ENCODE measurements at regions not wholly inside any gene's neighbourhood (a gene's known extent, or its start where the extent isn't known, plus 50 kb on each side); places are given as distances from the start of the nearest gene placed in this dataset.

- no peak for DNase-seq (ENCODE audit: low spot score)
Measured at GRCh38 chr12:115402443-115403180, 718.6 kb upstream of the TBX3 start.

GRCh38 chr12:115401761-115402160, 717.8 kb upstream of the TBX3 start:
- DNase-seq (ENCODE audit: low spot score), result no peak

- DNase-seq (ENCODE audit: low spot score), result no peak
Measured at GRCh38 chr12:115400011-115400410, 716.0 kb upstream of the TBX3 start.

- peak; percentile 47 for DNase-seq (ENCODE audit: low spot score)
Measured at GRCh38 chr12:115398311-115398781, 714.4 kb upstream of the TBX3 start.

- DNase-seq (ENCODE audit: low spot score), result no peak
Measured at GRCh38 chr12:115396567-115396966, 712.6 kb upstream of the TBX3 start.

- DNase-seq (ENCODE audit: low spot score), result no peak
Measured at GRCh38 chr12:115394496-115395220, 710.7 kb upstream of the TBX3 start.

- DNase-seq (ENCODE audit: low spot score), result no peak
Measured at GRCh38 chr12:115388139-115388538, 704.2 kb upstream of the TBX3 start.

GRCh38 chr12:115387467-115387901, 703.5 kb upstream of the TBX3 start:
- no peak for DNase-seq (ENCODE audit: low spot score)

GRCh38 chr12:115386946-115387345, 703.0 kb upstream of the TBX3 start:
- DNase-seq (ENCODE audit: low spot score), result no peak

- DNase-seq (ENCODE audit: low spot score), result no peak
Measured at GRCh38 chr12:115385141-115385540, 701.2 kb upstream of the TBX3 start.

GRCh38 chr12:115384391-115384790, 700.4 kb upstream of the TBX3 start:
- no peak for DNase-seq (ENCODE audit: low spot score)

- no peak for DNase-seq (ENCODE audit: low spot score)
Measured at GRCh38 chr12:115383668-115384067, 699.7 kb upstream of the TBX3 start.

- no peak for DNase-seq (ENCODE audit: low spot score)
Measured at GRCh38 chr12:115382681-115383080, 698.7 kb upstream of the TBX3 start.

GRCh38 chr12:115380546-115381120, 696.7 kb upstream of the TBX3 start:
- DNase-seq (ENCODE audit: low spot score), result no peak

- no peak for DNase-seq (ENCODE audit: low spot score)
Measured at GRCh38 chr12:115378291-115378690, 694.3 kb upstream of the TBX3 start.

GRCh38 chr12:115377779-115378178, 693.8 kb upstream of the TBX3 start:
- no peak for DNase-seq (ENCODE audit: low spot score)

- DNase-seq (ENCODE audit: low spot score), result no peak
Measured at GRCh38 chr12:115377230-115377629, 693.3 kb upstream of the TBX3 start.

- DNase-seq (ENCODE audit: low spot score), result no peak
Measured at GRCh38 chr12:115375186-115375991, 691.4 kb upstream of the TBX3 start.

- DNase-seq (ENCODE audit: low spot score), result no peak
Measured at GRCh38 chr12:115374480-115375185, 690.7 kb upstream of the TBX3 start.

GRCh38 chr12:115371711-115372110, 687.7 kb upstream of the TBX3 start:
- no peak for DNase-seq (ENCODE audit: low spot score)

GRCh38 chr12:115370650-115371049, 686.7 kb upstream of the TBX3 start:
- DNase-seq (ENCODE audit: low spot score), result peak; percentile 90
